ENCODE measurements at regions not wholly inside any gene's neighbourhood (a gene's known extent, or its start where the extent isn't known, plus 50 kb on each side); places are given as distances from the start of the nearest gene placed in this dataset.

DNA sequence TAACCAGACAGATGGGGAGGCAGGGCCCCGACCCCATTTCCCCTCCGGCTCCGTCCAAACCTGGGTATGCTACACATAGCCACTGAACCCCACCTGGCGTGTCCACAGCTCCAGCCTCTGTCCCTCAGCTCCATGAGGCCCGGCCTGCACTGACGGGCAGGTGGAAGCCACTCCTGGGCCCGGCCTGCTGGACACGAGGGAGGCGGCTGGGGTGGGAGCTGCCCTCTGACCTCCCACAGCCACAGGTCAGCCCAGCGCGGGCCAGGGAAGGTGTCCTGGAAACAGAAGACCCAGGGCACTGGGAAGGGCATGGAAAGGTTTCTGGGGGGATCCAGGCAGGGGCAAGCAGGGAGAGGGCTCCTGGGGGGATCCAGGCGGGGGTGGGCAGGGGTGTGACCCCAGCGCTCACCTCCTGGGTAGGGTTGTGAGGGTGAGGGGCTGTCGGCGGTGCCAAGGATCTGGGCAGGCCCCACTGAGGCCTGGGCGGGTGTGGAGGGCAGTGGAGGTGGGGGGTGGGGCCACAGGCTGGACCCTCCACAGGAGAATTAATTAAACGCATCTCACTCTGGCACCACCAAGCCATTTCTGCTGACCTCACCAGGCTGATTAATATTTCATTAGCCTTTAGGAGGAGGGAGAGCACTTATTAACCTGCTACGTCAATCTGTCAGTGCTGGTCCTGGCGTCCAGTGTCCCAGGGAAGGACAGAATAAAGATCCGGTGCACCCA lies 108.9 kb downstream of the UNCX start:
- Mint-ChIP-seq H3K9me3 (peaks cover 28% of the 10 kb centered on the region), H3K4me3 (no peak overlapping the region), H3K27me3 (ENCODE audit: low read depth, poor library complexity) (peaks cover 20% of the 10 kb centered on the region), H3K36me3 (ENCODE audit: low read depth) (peaks cover 16% of the 10 kb centered on the region), H3K27ac (no peak overlapping the region), H3K4me1 (peaks cover 30% of the 10 kb centered on the region)
- DNase-seq = no peak
- TF ChIP-seq, protein P1, sequence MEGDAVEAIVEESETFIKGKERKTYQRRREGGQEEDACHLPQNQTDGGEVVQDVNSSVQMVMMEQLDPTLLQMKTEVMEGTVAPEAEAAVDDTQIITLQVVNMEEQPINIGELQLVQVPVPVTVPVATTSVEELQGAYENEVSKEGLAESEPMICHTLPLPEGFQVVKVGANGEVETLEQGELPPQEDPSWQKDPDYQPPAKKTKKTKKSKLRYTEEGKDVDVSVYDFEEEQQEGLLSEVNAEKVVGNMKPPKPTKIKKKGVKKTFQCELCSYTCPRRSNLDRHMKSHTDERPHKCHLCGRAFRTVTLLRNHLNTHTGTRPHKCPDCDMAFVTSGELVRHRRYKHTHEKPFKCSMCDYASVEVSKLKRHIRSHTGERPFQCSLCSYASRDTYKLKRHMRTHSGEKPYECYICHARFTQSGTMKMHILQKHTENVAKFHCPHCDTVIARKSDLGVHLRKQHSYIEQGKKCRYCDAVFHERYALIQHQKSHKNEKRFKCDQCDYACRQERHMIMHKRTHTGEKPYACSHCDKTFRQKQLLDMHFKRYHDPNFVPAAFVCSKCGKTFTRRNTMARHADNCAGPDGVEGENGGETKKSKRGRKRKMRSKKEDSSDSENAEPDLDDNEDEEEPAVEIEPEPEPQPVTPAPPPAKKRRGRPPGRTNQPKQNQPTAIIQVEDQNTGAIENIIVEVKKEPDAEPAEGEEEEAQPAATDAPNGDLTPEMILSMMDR (IDR thresholded peaks at IDR 0.05) = no peak

- Mint-ChIP-seq H3K9me3 (peaks cover 22% of the 10 kb centered on the region), H3K36me3 (ENCODE audit: low read depth) (peaks cover 14% of the 10 kb centered on the region), H3K4me3 (no peak overlapping the region), H3K27ac (no peak overlapping the region), H3K27me3 (ENCODE audit: low read depth, poor library complexity) (peaks cover 17% of the 10 kb centered on the region), H3K4me1 (peaks cover 35% of the 10 kb centered on the region)
- no peak for DNase-seq
- TF ChIP-seq, protein P1 (IDR thresholded peaks at IDR 0.05) = no peak
Measured at GRCh38 chr7:1342090-1342640, 109.5 kb downstream of the UNCX start.

DNA sequence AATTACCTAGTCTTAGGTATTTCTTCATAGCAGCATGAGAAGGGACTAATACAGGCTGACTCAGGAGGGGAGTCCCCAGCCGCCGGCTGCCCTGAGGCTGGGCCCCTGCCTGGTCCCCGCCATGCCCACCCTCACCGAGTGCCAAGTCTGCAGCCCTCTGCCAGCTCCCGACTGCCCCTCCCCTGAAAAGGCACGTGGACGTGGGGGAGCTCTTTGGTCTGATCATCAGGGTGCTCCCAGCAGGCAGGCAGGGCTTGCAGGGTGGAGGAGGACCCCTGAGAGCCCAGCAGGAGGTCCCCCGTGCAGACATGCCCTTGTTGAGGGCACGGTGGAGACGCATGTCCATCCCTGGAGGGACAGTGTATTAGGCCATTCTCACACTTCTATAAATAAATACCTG lies 110.9 kb downstream of the UNCX start:
- Mint-ChIP-seq H3K36me3 (ENCODE audit: low read depth) (peaks cover 8% of the 10 kb centered on the region), H3K27me3 (ENCODE audit: low read depth, poor library complexity) (peaks cover 10% of the 10 kb centered on the region), H3K9me3 (peaks cover 10% of the 10 kb centered on the region), H3K4me3 (no peak overlapping the region), H3K4me1 (peaks cover 41% of the 10 kb centered on the region), H3K27ac (no peak overlapping the region)
- DNase-seq = no peak
- TF ChIP-seq, protein P1 (IDR thresholded peaks at IDR 0.05) = no peak

- peaks cover 3% of the 10 kb centered on the region for H3K27me3 Mint-ChIP-seq (ENCODE audit: low read depth, poor library complexity)
- H3K27ac Mint-ChIP-seq = no peak overlapping the region
- peaks cover 40% of the 10 kb centered on the region for H3K4me1 Mint-ChIP-seq
- DNase-seq = no peak
- H3K4me3 Mint-ChIP-seq = no peak overlapping the region
- TF ChIP-seq, protein P1 (IDR thresholded peaks at IDR 0.05) = no peak
- H3K9me3 Mint-ChIP-seq = peaks cover 3% of the 10 kb centered on the region
- peaks cover 2% of the 10 kb centered on the region for H3K36me3 Mint-ChIP-seq (ENCODE audit: low read depth)
Measured at GRCh38 chr7:1344421-1344820, 111.7 kb downstream of the UNCX start.

DNA sequence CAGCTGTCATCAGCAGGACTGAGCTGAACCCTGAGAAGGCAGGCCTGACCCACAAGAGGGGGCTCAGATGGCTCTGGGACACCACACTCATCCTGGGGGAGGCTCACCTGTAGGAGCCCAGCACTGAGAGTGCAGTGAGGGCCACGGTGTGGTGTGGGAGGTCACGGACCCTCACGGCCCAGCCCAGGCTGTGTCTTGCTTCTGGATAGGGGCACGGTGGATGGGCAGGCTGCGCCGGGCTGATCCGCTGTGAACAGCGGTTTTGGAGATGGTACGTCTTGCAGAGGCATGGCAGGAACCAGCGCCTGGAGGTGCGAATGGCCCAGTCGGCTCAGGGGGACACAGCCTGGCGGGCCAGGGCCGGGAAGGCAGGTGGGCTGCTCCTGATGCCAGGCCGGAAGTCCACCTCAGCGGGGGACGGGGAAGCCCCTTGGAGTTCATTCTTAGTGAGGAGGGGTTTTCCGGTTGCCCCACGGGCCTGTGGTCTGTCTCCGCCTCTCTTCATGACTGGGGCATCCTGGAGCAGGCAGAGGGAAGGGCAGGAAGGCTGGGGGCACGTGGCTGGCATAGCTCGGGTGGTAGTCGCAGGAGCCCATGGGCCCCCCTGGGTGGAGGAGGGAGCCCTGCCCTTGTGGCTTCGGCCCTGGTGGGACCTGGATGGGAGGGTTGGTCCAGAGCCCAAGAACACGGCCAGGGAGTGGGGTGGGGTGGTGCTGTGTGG lies 112.5 kb downstream of the UNCX start:
- H3K4me1 Mint-ChIP-seq = peaks cover 39% of the 10 kb centered on the region
- H3K36me3 Mint-ChIP-seq (ENCODE audit: low read depth) = no peaks in the 10 kb centered on the region
- DNase-seq = no peak
- H3K27ac Mint-ChIP-seq = no peak overlapping the region
- no peak overlapping the region for H3K4me3 Mint-ChIP-seq
- TF ChIP-seq, protein P1 (IDR thresholded peaks at IDR 0.05) = no peak
- H3K27me3 Mint-ChIP-seq (ENCODE audit: low read depth, poor library complexity) = no peaks in the 10 kb centered on the region
- H3K9me3 Mint-ChIP-seq = no peaks in the 10 kb centered on the region

All from nephron progenitor cell (in vitro differentiated cells).